SK-N-SH treated with all-trans-retinoic acid at 6 μM for 48 hours (cell line): ENCODE measurements at regions not wholly inside any gene's neighbourhood (a gene's known extent, or its start where the extent isn't known, plus 50 kb on each side); places are given as distances from the start of the nearest gene placed in this dataset.

Experiments used
- CSDC2 ChIP-seq: fragments of 250-450 bp; sonication (Bioruptor Pico); IDR thresholded peaks from 2 replicates; pipeline ENCODE4 v1.5.0; 2020; ENCODE audit warnings: mild to moderate bottlenecking, moderate library complexity
- GLIS3 ChIP-seq: fragments of 250-450 bp; sonication (Bioruptor Pico); IDR thresholded peaks from 2 replicates; pipeline ENCODE4 v1.5.0; 2020; ENCODE audit warnings: mild to moderate bottlenecking, moderate library complexity
- SNAI2 ChIP-seq: fragments of 250-450 bp; sonication (Bioruptor Pico); IDR thresholded peaks from 2 replicates; pipeline ENCODE4 v1.5.0; 2020; ENCODE audit warnings: mild to moderate bottlenecking, moderate library complexity
- TOX ChIP-seq: fragments of 250-450 bp; sonication (Bioruptor Pico); IDR thresholded peaks from 2 replicates; pipeline ENCODE4 v1.8.0; 2021; ENCODE audit warnings: mild to moderate bottlenecking, moderate library complexity, borderline replicate concordance
- TF ChIP-seq, protein P1 (sequence below): fragments of 250-450 bp; sonication (Bioruptor Pico); IDR thresholded peaks from 2 replicates; pipeline ENCODE4 v1.8.0; 2020; ENCODE audit warnings: mild to moderate bottlenecking, moderate library complexity, borderline replicate concordance
- TF ChIP-seq, protein P2 (sequence below): fragments of 250-450 bp; sonication (Bioruptor Pico); IDR thresholded peaks from 2 replicates; pipeline ENCODE4 v1.5.1; 2020; ENCODE audit warnings: low read depth, mild to moderate bottlenecking, moderate library complexity

DNA sequence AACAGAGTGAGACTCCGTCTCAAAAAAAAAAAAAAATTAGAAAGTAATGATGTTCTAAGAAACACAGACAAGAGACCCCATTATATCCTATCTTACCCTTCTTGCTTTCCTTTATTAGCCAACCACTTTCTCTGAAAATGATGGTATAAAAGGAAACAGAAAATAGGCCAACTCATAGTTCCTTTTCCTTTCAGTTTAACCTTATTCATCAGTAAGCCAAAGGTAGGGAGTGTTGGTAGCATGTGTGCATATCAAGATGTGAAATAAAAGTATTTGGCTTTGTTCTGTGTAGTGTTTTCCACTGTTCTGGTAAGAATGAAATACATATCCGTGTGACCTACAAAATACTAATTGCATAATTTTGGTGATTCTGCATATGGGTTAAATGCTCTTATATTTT, 266.6 kb downstream of the ZNF674 start:
- TF ChIP-seq TOX (no peak), GLIS3 (CRISPR knock-in tag) (no peak), CSDC2 (CRISPR knock-in tag) (no peak), SNAI2 (CRISPR knock-in tag) (no peak)
- TF ChIP-seq, protein P1, sequence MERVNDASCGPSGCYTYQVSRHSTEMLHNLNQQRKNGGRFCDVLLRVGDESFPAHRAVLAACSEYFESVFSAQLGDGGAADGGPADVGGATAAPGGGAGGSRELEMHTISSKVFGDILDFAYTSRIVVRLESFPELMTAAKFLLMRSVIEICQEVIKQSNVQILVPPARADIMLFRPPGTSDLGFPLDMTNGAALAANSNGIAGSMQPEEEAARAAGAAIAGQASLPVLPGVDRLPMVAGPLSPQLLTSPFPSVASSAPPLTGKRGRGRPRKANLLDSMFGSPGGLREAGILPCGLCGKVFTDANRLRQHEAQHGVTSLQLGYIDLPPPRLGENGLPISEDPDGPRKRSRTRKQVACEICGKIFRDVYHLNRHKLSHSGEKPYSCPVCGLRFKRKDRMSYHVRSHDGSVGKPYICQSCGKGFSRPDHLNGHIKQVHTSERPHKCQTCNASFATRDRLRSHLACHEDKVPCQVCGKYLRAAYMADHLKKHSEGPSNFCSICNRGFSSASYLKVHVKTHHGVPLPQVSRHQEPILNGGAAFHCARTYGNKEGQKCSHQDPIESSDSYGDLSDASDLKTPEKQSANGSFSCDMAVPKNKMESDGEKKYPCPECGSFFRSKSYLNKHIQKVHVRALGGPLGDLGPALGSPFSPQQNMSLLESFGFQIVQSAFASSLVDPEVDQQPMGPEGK: no peak
- TF ChIP-seq, protein P2, sequence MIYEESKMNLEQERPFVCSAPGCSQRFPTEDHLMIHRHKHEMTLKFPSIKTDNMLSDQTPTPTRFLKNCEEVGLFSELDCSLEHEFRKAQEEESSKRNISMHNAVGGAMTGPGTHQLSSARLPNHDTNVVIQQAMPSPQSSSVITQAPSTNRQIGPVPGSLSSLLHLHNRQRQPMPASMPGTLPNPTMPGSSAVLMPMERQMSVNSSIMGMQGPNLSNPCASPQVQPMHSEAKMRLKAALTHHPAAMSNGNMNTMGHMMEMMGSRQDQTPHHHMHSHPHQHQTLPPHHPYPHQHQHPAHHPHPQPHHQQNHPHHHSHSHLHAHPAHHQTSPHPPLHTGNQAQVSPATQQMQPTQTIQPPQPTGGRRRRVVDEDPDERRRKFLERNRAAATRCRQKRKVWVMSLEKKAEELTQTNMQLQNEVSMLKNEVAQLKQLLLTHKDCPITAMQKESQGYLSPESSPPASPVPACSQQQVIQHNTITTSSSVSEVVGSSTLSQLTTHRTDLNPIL (CRISPR knock-in tag): no peak
